CD4-positive, alpha-beta T cell treated with Interleukin-10 for 1 hour (primary cell): ENCODE measurements at regions not wholly inside any gene's neighbourhood (a gene's known extent, or its start where the extent isn't known, plus 50 kb on each side); places are given as distances from the start of the nearest gene placed in this dataset.

ENCODE experiments used
- DNase-seq: peaks from one replicate; pipeline ENCODE4 v3.0.0-alpha.2; 2020

- no peak for DNase-seq
Measured at GRCh38 chr11:116503216-116504160, 269.3 kb downstream of the BUD13 start.

GRCh38 chr11:116502641-116503061 lies 270.1 kb downstream of the BUD13 start:
- no peak for DNase-seq

GRCh38 chr11:116501728-116502127 lies 271.1 kb downstream of the BUD13 start:
- DNase-seq, result no peak

GRCh38 chr11:116500947-116501602 lies 271.7 kb downstream of the BUD13 start:
- DNase-seq, result no peak

- DNase-seq, result no peak
Measured at GRCh38 chr11:116500026-116500946, 272.5 kb downstream of the BUD13 start.

GRCh38 chr11:116499396-116500003 lies 273.3 kb downstream of the BUD13 start:
- DNase-seq, result peak; percentile 2

- no peak for DNase-seq
Measured at GRCh38 chr11:116498161-116498560, 274.6 kb downstream of the BUD13 start.

- DNase-seq, result no peak
Measured at GRCh38 chr11:116492600-116492999, 280.2 kb downstream of the BUD13 start.

- DNase-seq, result no peak
Measured at GRCh38 chr11:116488836-116489389, 283.9 kb downstream of the BUD13 start.

- no peak for DNase-seq
Measured at GRCh38 chr11:116485425-116485824, 287.4 kb downstream of the BUD13 start.

GRCh38 chr11:116482716-116483115 lies 290.1 kb downstream of the BUD13 start:
- no peak for DNase-seq

GRCh38 chr11:116481126-116481675 lies 291.6 kb downstream of the BUD13 start:
- no peak for DNase-seq

- no peak for DNase-seq
Measured at GRCh38 chr11:116478669-116479668, 293.8 kb downstream of the BUD13 start.

GRCh38 chr11:116478205-116478604 lies 294.6 kb downstream of the BUD13 start:
- DNase-seq, result no peak

- DNase-seq, result no peak
Measured at GRCh38 chr11:116473790-116474346, 298.9 kb downstream of the BUD13 start.

- DNase-seq, result no peak
Measured at GRCh38 chr11:116473206-116473769, 299.5 kb downstream of the BUD13 start.

GRCh38 chr11:116472651-116473050 lies 300.1 kb downstream of the BUD13 start:
- DNase-seq, result no peak

- DNase-seq, result no peak
Measured at GRCh38 chr11:116471608-116472256, 301.1 kb downstream of the BUD13 start.

GRCh38 chr11:116468699-116469098 lies 304.1 kb downstream of the BUD13 start:
- no peak for DNase-seq
